Loucy (cell line): ENCODE measurements at regions not wholly inside any gene's neighbourhood (a gene's known extent, or its start where the extent isn't known, plus 50 kb on each side); places are given as distances from the start of the nearest gene placed in this dataset.

ENCODE experiments used
- H2AFZ ChIP-seq: fragments of 200-600 bp; sonication (generic); 2 replicates; pipeline ENCODE4 v1.6.0; 2016; ENCODE audit warnings: antibody characterized with exemption, mild to moderate bottlenecking, low read length, moderate library complexity
- H3F3A ChIP-seq: fragments of 200-600 bp; 2 replicates; pipeline ENCODE4 v1.6.0; 2016; ENCODE audit warnings: antibody characterized with exemption, low read depth, mild to moderate bottlenecking
- H3K27me3 ChIP-seq: fragments of 200-600 bp; sonication (generic); 2 replicates; pipeline ENCODE4 v1.6.1; 2014; ENCODE audit warnings: low read length, mild to moderate bottlenecking; ENCODE audit not compliant: insufficient read depth, poor library complexity, severe bottlenecking
- H3K36me3 ChIP-seq: fragments of 200-600 bp; sonication (generic); 2 replicates; pipeline ENCODE4 v1.6.1; 2016; ENCODE audit warnings: low read length; ENCODE audit not compliant: insufficient read depth
- H3K4me1 ChIP-seq: fragments of 200-600 bp; sonication (generic); 2 replicates; pipeline ENCODE4 v1.5.1; 2014; ENCODE audit warnings: low read length, mild to moderate bottlenecking; ENCODE audit not compliant: insufficient read depth, poor library complexity, severe bottlenecking
- H3K4me2 ChIP-seq: fragments of 200-600 bp; sonication (generic); 2 replicates; pipeline ENCODE4 v1.6.0; 2014; ENCODE audit warnings: antibody characterized with exemption, low read length, low read depth, mild to moderate bottlenecking; ENCODE audit not compliant: poor library complexity, severe bottlenecking
- H3K4me3 ChIP-seq: fragments of 200-600 bp; sonication (generic); 2 replicates; pipeline ENCODE4 v1.5.1; 2014; ENCODE audit warnings: low read length, mild to moderate bottlenecking, mixed read lengths; ENCODE audit not compliant: poor library complexity, severe bottlenecking
- H3K79me2 ChIP-seq: fragments of 200-600 bp; sonication (generic); 2 replicates; pipeline ENCODE4 v1.6.1; 2014; ENCODE audit warnings: low read length; ENCODE audit not compliant: insufficient read depth
- H3K9ac ChIP-seq: fragments of 200-600 bp; sonication (generic); 2 replicates; pipeline ENCODE4 v1.6.0; 2014; ENCODE audit warnings: mild to moderate bottlenecking, low read depth, low read length, moderate library complexity; ENCODE audit not compliant: poor library complexity, severe bottlenecking
- H3K9me2 ChIP-seq: fragments of 200-600 bp; sonication (generic); replicated peaks from 2 replicates; pipeline ENCODE4 v1.6.1; 2016; ENCODE audit warnings: low read depth, low read length, mixed read lengths
- H3K9me3 ChIP-seq: fragments of 200-600 bp; sonication (generic); 2 replicates; pipeline ENCODE4 v1.6.1; 2014; ENCODE audit warnings: mild to moderate bottlenecking, antibody characterized with exemption, low read length, low read depth; ENCODE audit not compliant: insufficient read depth
- H4K20me1 ChIP-seq: fragments of 200-600 bp; sonication (generic); 2 replicates; pipeline ENCODE4 v1.6.0; 2014; ENCODE audit warnings: antibody characterized with exemption, low read length, mild to moderate bottlenecking; ENCODE audit not compliant: insufficient read depth, poor library complexity, severe bottlenecking
- CTCF ChIP-seq: fragments of 200-600 bp; sonication (generic); conservative IDR thresholded peaks from 2 replicates; pipeline ENCODE4 v1.5.1; 2014; ENCODE audit warnings: mild to moderate bottlenecking, antibody characterized with exemption, low read length
- EZH2phosphoT487 ChIP-seq: fragments of 200-600 bp; IDR thresholded peaks from 2 replicates; pipeline ENCODE4 v1.6.1; 2018; ENCODE audit warnings: antibody characterized with exemption, mild to moderate bottlenecking, moderate library complexity, borderline replicate concordance

GRCh38 chr3:102714567-102714966 lies 279.8 kb downstream of the ZPLD1 start:
- H3K4me3 ChIP-seq, result no peak overlapping the region
- no peaks in the 10 kb centered on the region for H3K36me3 ChIP-seq
- no peak overlapping the region for H2AFZ ChIP-seq
- no peak for TF ChIP-seq CTCF
- TF ChIP-seq EZH2phosphoT487, result no peak
- H3K9me3 ChIP-seq, result no peaks in the 10 kb centered on the region
- H3F3A ChIP-seq, result no peaks in the 10 kb centered on the region
- peaks cover 4% of the 10 kb centered on the region for H3K27me3 ChIP-seq
- no peaks in the 10 kb centered on the region for H3K4me1 ChIP-seq
- no peak overlapping the region for H3K4me2 ChIP-seq
- H4K20me1 ChIP-seq, result no peaks in the 10 kb centered on the region
- H3K79me2 ChIP-seq, result no peaks in the 10 kb centered on the region
- no peak overlapping the region for H3K9ac ChIP-seq
- H3K9me2 ChIP-seq, result no peaks in the 10 kb centered on the region

GRCh38 chr3:102715030-102715697 lies 280.3 kb downstream of the ZPLD1 start:
- no peak overlapping the region for H3K4me2 ChIP-seq
- no peaks in the 10 kb centered on the region for H3F3A ChIP-seq
- H3K9ac ChIP-seq, result no peak overlapping the region
- H4K20me1 ChIP-seq, result no peaks in the 10 kb centered on the region
- TF ChIP-seq EZH2phosphoT487 (no peak), CTCF (no peak)
- H3K9me3 ChIP-seq, result no peaks in the 10 kb centered on the region
- no peaks in the 10 kb centered on the region for H3K36me3 ChIP-seq
- no peaks in the 10 kb centered on the region for H3K9me2 ChIP-seq
- no peaks in the 10 kb centered on the region for H3K4me1 ChIP-seq
- no peak overlapping the region for H3K4me3 ChIP-seq
- H3K27me3 ChIP-seq, result peaks cover 4% of the 10 kb centered on the region
- no peaks in the 10 kb centered on the region for H3K79me2 ChIP-seq
- no peak overlapping the region for H2AFZ ChIP-seq

GRCh38 chr3:102718651-102719050 lies 283.8 kb downstream of the ZPLD1 start:
- H3K4me1 ChIP-seq, result no peaks in the 10 kb centered on the region
- no peak overlapping the region for H3K9ac ChIP-seq
- no peak overlapping the region for H3K4me3 ChIP-seq
- H3K79me2 ChIP-seq, result no peaks in the 10 kb centered on the region
- H3K9me3 ChIP-seq, result no peaks in the 10 kb centered on the region
- no peak overlapping the region for H2AFZ ChIP-seq
- H3F3A ChIP-seq, result no peaks in the 10 kb centered on the region
- H4K20me1 ChIP-seq, result no peaks in the 10 kb centered on the region
- H3K27me3 ChIP-seq, result no peaks in the 10 kb centered on the region
- TF ChIP-seq EZH2phosphoT487 (no peak), CTCF (no peak)
- H3K9me2 ChIP-seq, result no peaks in the 10 kb centered on the region
- no peak overlapping the region for H3K4me2 ChIP-seq
- H3K36me3 ChIP-seq, result no peaks in the 10 kb centered on the region
